Muscle layer of duodenum (tissue), 2 donors: ENCODE measurements at regions not wholly inside any gene's neighbourhood (a gene's known extent, or its start where the extent isn't known, plus 50 kb on each side); places are given as distances from the start of the nearest gene placed in this dataset.
"Not testable (repeated sequence)": the region's sequence is repeated elsewhere in the genome, so short reads cannot be mapped to it uniquely, and the experiment has no call there.

Experiments
- H3K27ac ChIP-seq: one replicate; pipeline ENCODE4 v1.7.0; 2013; ENCODE audit warnings: mild to moderate bottlenecking, low read length
- H3K27me3 ChIP-seq: one replicate; pipeline ENCODE4 v1.7.0; 2013; ENCODE audit warnings: low read depth, mild to moderate bottlenecking, control low read depth, low read length
- H3K36me3 ChIP-seq, 2 donors: one replicate each; pipeline ENCODE4 v1.7.0; 2013; ENCODE audit warnings: low read length in 2 of 2, control low read depth in 1 of 2, mild to moderate bottlenecking in 1 of 2; ENCODE audit not compliant: insufficient read depth in 2 of 2, control insufficient read depth in 1 of 2
- H3K4me1 ChIP-seq, 2 donors: one replicate each; pipeline ENCODE4 v1.7.0; 2013; ENCODE audit warnings: low read length in 2 of 2, mild to moderate bottlenecking in 2 of 2, control low read depth in 1 of 2, moderate library complexity in 1 of 2; ENCODE audit not compliant: insufficient read depth in 2 of 2, control insufficient read depth in 1 of 2
- H3K4me3 ChIP-seq, 2 donors: one replicate each; pipeline ENCODE4 v1.7.0; 2013; ENCODE audit warnings: low read length in 2 of 2, low read depth in 1 of 2, mild to moderate bottlenecking in 1 of 2
- H3K9me3 ChIP-seq, 2 donors: one replicate each; pipeline ENCODE4 v1.7.0; 2013; ENCODE audit warnings: low read length in 2 of 2, control low read depth in 1 of 2, mild to moderate bottlenecking in 1 of 2; ENCODE audit not compliant: control insufficient read depth in 1 of 2
- donor health status: healthy.

GRCh38 chr10:131831561-131831960 is 69.2 kb upstream of the PPP2R2D start:
- Histone ChIP-seq H3K4me1 (no peaks in the 10 kb centered on the region), H3K27me3 (no peaks in the 10 kb centered on the region), H3K4me3 (no peak overlapping the region), H3K27ac (no peak overlapping the region), H3K36me3 (no peaks in the 10 kb centered on the region), H3K9me3 (peaks cover 0 to 3% of the 10 kb centered on the region in 2 donors)

- no peaks in the 10 kb centered on the region for H3K27me3 ChIP-seq
- no peaks in the 10 kb centered on the region for H3K4me1 ChIP-seq
- H3K4me3 ChIP-seq: no peak overlapping the region
Measured at GRCh38 chr10:131832056-131832685, 68.6 kb upstream of the PPP2R2D start.

GRCh38 chr10:131833013-131833412 is 67.8 kb upstream of the PPP2R2D start:
- Histone ChIP-seq H3K27me3 (no peaks in the 10 kb centered on the region), H3K36me3 (no peaks in the 10 kb centered on the region), H3K4me3 (no peak overlapping the region), H3K4me1 (no peaks in the 10 kb centered on the region), H3K27ac (no peak overlapping the region), H3K9me3 (peaks cover 0 to 3% of the 10 kb centered on the region in 2 donors)

More at GRCh38 chr10:131832056-131832685, 68.6 kb upstream of the PPP2R2D start:
- Histone ChIP-seq H3K36me3 (no peaks in the 10 kb centered on the region), H3K9me3 (peaks cover 0 to 3% of the 10 kb centered on the region in 2 donors), H3K27ac (no peak overlapping the region)

- no peaks in the 10 kb centered on the region for H3K4me1 ChIP-seq
- no peaks in the 10 kb centered on the region for H3K36me3 ChIP-seq
- H3K9me3 ChIP-seq: peaks cover 0 to 3% of the 10 kb centered on the region in 2 donors
Measured at GRCh38 chr10:131833446-131834080, 67.2 kb upstream of the PPP2R2D start.

GRCh38 chr10:131834152-131834810 is 66.5 kb upstream of the PPP2R2D start:
- H3K9me3 ChIP-seq: peaks cover 0 to 3% of the 10 kb centered on the region in 2 donors
- H3K36me3 ChIP-seq: no peaks in the 10 kb centered on the region
- no peak overlapping the region for H3K27ac ChIP-seq
- H3K4me1 ChIP-seq: no peaks in the 10 kb centered on the region
- no peak overlapping the region for H3K4me3 ChIP-seq
- H3K27me3 ChIP-seq: no peaks in the 10 kb centered on the region

More at GRCh38 chr10:131833446-131834080, 67.2 kb upstream of the PPP2R2D start:
- H3K27ac ChIP-seq: no peak overlapping the region
- H3K27me3 ChIP-seq: no peaks in the 10 kb centered on the region
- H3K4me3 ChIP-seq: no peak overlapping the region

- H3K4me3 ChIP-seq: no peak overlapping the region
- peaks cover 0 to 3% of the 10 kb centered on the region in 2 donors for H3K9me3 ChIP-seq
- H3K27me3 ChIP-seq: no peaks in the 10 kb centered on the region
- no peaks in the 10 kb centered on the region for H3K4me1 ChIP-seq
- H3K36me3 ChIP-seq: no peaks in the 10 kb centered on the region
- H3K27ac ChIP-seq: no peak overlapping the region
Measured at GRCh38 chr10:131838966-131839742, 61.7 kb upstream of the PPP2R2D start.

GRCh38 chr10:131839880-131840787 is 60.7 kb upstream of the PPP2R2D start:
- not testable (repeated sequence) for H3K4me1 ChIP-seq, H3K36me3 ChIP-seq, H3K4me3 ChIP-seq, H3K27me3 ChIP-seq, H3K27ac ChIP-seq, H3K9me3 ChIP-seq

- Histone ChIP-seq H3K9me3 (no peaks in the 10 kb centered on the region), H3K27me3 (no peaks in the 10 kb centered on the region), H3K27ac (no peak overlapping the region), H3K4me3 (no peak overlapping the region), H3K4me1 (no peaks in the 10 kb centered on the region), H3K36me3 (no peaks in the 10 kb centered on the region)
Measured at GRCh38 chr10:131840788-131841118, 60.1 kb upstream of the PPP2R2D start.

- Histone ChIP-seq H3K9me3 (no peaks in the 10 kb centered on the region), H3K27me3 (no peaks in the 10 kb centered on the region), H3K4me1 (no peaks in the 10 kb centered on the region), H3K27ac (no peak overlapping the region), H3K36me3 (no peaks in the 10 kb centered on the region), H3K4me3 (no peak overlapping the region)
Measured at GRCh38 chr10:131841131-131841660, 59.6 kb upstream of the PPP2R2D start.

GRCh38 chr10:131841661-131842139 is 59.1 kb upstream of the PPP2R2D start:
- Histone ChIP-seq H3K27me3 (no peaks in the 10 kb centered on the region), H3K4me1 (no peaks in the 10 kb centered on the region), H3K9me3 (no peaks in the 10 kb centered on the region), H3K4me3 (no peak overlapping the region), H3K36me3 (no peaks in the 10 kb centered on the region), H3K27ac (no peak overlapping the region)
